ENCODE measurements at regions not wholly inside any gene's neighbourhood (a gene's known extent, or its start where the extent isn't known, plus 50 kb on each side); places are given as distances from the start of the nearest gene placed in this dataset.

GRCh38 chr10:78460204-78460603 is 426.5 kb downstream of the RPS24 start:
- TF ChIP-seq, protein P1, sequence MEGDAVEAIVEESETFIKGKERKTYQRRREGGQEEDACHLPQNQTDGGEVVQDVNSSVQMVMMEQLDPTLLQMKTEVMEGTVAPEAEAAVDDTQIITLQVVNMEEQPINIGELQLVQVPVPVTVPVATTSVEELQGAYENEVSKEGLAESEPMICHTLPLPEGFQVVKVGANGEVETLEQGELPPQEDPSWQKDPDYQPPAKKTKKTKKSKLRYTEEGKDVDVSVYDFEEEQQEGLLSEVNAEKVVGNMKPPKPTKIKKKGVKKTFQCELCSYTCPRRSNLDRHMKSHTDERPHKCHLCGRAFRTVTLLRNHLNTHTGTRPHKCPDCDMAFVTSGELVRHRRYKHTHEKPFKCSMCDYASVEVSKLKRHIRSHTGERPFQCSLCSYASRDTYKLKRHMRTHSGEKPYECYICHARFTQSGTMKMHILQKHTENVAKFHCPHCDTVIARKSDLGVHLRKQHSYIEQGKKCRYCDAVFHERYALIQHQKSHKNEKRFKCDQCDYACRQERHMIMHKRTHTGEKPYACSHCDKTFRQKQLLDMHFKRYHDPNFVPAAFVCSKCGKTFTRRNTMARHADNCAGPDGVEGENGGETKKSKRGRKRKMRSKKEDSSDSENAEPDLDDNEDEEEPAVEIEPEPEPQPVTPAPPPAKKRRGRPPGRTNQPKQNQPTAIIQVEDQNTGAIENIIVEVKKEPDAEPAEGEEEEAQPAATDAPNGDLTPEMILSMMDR (IDR thresholded peaks at IDR 0.05; ENCODE audit: insufficient read depth, low read depth, low read length), result no peak
- no peak for DNase-seq (ENCODE audit: low read depth)
- H3K4me3 ChIP-seq (ENCODE audit: low read depth, low read length), result no peak overlapping the region

GRCh38 chr10:78461333-78461732 is 427.7 kb downstream of the RPS24 start:
- no peak for DNase-seq (ENCODE audit: low read depth)
- TF ChIP-seq, protein P1 (IDR thresholded peaks at IDR 0.05; ENCODE audit: insufficient read depth, low read depth, low read length), result no peak
- no peak overlapping the region for H3K4me3 ChIP-seq (ENCODE audit: low read depth, low read length)

DNA sequence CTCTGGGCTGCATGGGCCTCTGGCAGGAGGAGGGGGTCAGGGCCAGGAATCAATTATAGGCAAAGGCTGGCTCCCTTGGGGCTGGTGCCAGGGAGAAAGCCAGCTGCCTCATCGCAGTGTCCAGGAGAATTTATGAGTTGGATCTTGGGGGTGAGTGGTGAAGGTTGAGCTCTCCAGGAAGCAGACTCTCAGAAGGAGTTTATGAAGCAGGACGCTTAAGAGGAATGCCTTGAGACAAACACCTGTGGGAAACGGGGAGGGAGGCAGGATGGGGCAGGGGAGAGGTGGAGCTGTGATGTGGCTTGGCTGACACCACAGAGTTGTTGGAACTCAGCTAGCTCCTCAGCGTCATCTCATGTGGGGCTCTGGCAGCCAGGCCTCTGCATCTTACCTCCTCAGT is 428.5 kb downstream of the RPS24 start:
- H3K4me3 ChIP-seq (ENCODE audit: low read depth, low read length), result no peak overlapping the region
- DNase-seq (ENCODE audit: low read depth), result no peak
- TF ChIP-seq, protein P1 (IDR thresholded peaks at IDR 0.05; ENCODE audit: insufficient read depth, low read depth, low read length), result no peak

- TF ChIP-seq, protein P1 (IDR thresholded peaks at IDR 0.05; ENCODE audit: insufficient read depth, low read depth, low read length), result no peak
- no peak for DNase-seq (ENCODE audit: low read depth)
- no peak overlapping the region for H3K4me3 ChIP-seq (ENCODE audit: low read depth, low read length)
These were observed 429.1 kb downstream of the RPS24 start for GRCh38 chr10:78462726-78463228.

GRCh38 chr10:78464118-78464855 is 430.6 kb downstream of the RPS24 start:
- DNase-seq (ENCODE audit: low read depth), result no peak
- TF ChIP-seq, protein P1 (IDR thresholded peaks at IDR 0.05; ENCODE audit: insufficient read depth, low read depth, low read length), result no peak
- H3K4me3 ChIP-seq (ENCODE audit: low read depth, low read length), result no peak overlapping the region

DNA sequence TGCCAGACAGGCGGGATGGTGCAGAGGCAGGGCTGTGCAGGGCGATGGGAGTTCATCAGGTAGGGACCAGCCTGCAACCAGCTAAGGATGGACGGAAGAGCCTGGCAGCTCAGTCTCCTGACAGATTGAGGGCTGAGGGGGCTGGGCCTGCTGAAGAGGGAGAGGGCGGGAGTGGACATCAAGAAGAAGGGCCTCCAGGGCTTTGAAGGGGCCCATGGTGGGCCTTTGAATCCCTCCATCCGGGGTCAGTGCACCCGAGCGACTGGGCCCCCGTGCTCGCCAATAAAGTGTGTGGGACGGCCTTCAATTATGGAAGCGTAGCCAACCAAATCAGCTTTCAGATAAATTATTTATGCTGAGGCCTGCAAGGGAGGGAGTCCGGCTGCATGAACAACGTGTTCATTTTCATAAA is 431.2 kb downstream of the RPS24 start:
- no peak for DNase-seq (ENCODE audit: low read depth)
- TF ChIP-seq, protein P1 (IDR thresholded peaks at IDR 0.05; ENCODE audit: insufficient read depth, low read depth, low read length), result no peak
- no peak overlapping the region for H3K4me3 ChIP-seq (ENCODE audit: low read depth, low read length)

Data from fibroblast of villous mesenchyme (primary cell).